ENCODE measurements at regions not wholly inside any gene's neighbourhood (a gene's known extent, or its start where the extent isn't known, plus 50 kb on each side); places are given as distances from the start of the nearest gene placed in this dataset.

GRCh38 chr20:58069796-58070663 lies 158.4 kb downstream of the ANKRD60 start:
- WGBS, 2 donors, result 79 to 80% methylated on average over 8 to 10 of the region's 16 CpGs

GRCh38 chr20:58069207-58069606 lies 159.2 kb downstream of the ANKRD60 start:
- Histone ChIP-seq H3K36me3 (no peaks in the 10 kb centered on the region), H3K4me3 (no peak overlapping the region), H3K27ac (no peak overlapping the region), H3K27me3 (peaks cover 0 to 27% (median 0%) of the 10 kb centered on the region in 4 donors), H3K9me3 (no peaks in the 10 kb centered on the region), H3K4me1 (peaks cover 0 to 2% (median 0%) of the 10 kb centered on the region in 3 donors)
- intact Hi-C loops (cut with DNase I), result no loop called here
- no peak for DNase-seq
- 78 to 85% methylated on average over 5 to 11 of the region's 12 CpGs for WGBS, 2 donors
- TF ChIP-seq CTCF (IDR thresholded peaks at IDR 0.05), result no peak
- TF ChIP-seq POLR2A (IDR thresholded peaks at IDR 0.05), result no peak

More at GRCh38 chr20:58069796-58070663, 158.4 kb downstream of the ANKRD60 start:
- intact Hi-C loops (cut with DNase I), result no loop called here
- no peaks in the 10 kb centered on the region for H3K9me3 ChIP-seq
- no peaks in the 10 kb centered on the region for H3K36me3 ChIP-seq
- H3K27ac ChIP-seq, result no peak overlapping the region
- H3K27me3 ChIP-seq, result peaks cover 0 to 27% (median 0%) of the 10 kb centered on the region in 4 donors
- peaks cover 0 to 10% (median 0%) of the 10 kb centered on the region in 3 donors for H3K4me1 ChIP-seq
- TF ChIP-seq POLR2A (IDR thresholded peaks at IDR 0.05) (no peak), CTCF (IDR thresholded peaks at IDR 0.05) (no peak)
- H3K4me3 ChIP-seq, result no peak overlapping the region
- no peak for DNase-seq

DNA sequence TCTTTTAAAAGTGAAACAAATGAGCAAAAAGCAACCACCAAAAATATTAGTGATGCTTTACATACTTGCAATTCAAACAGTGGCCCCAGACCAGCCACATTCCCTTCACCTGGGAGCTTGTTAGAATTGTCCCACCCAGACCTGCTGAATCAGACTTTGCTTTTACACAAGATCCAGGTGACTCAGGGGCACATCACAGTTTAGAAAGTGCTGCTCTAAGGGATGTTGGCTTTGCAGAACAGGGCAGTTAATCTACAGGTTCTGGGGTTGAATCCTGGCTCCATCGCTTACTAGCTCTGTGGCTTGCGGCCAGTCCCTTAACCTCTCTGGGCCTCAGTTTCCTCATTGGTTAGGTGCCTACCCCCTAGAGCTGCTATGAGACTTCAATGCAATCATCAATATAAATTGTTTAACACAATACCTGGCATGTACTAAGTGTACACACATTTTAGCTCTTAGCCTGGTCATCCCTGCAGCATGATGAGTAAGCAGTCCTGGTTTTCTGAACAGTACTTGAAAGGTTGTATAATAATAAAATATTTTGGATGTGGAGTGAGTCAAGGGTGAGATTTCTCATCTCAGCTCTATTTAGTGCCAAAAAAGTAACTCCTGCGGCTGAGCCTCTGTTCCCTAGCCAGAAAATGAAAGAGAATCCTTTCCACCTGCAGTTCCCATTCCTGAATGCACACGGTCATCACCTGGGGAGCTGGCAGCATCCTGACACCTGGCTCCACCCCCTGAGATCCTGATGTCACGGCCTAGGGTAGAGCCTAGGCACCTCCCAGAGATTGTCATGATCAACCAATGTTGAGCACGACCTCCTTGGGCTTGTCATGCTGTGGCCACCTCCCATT lies 162.7 kb downstream of the ANKRD60 start:
- Histone ChIP-seq H3K4me3 (no peak overlapping the region), H3K36me3 (no peaks in the 10 kb centered on the region), H3K27me3 (peaks cover 0 to 13% (median 0%) of the 10 kb centered on the region in 4 donors), H3K27ac (no peak overlapping the region), H3K4me1 (no peaks in the 10 kb centered on the region), H3K9me3 (no peaks in the 10 kb centered on the region)
- no peak for DNase-seq
- TF ChIP-seq POLR2A (IDR thresholded peaks at IDR 0.05) (no peak), CTCF (IDR thresholded peaks at IDR 0.05) (no peak)
- WGBS, 2 donors, result 27 to 31% methylated on average over 6 of the region's 6 CpGs
- intact Hi-C loops (cut with DNase I), result no loop called here

DNA sequence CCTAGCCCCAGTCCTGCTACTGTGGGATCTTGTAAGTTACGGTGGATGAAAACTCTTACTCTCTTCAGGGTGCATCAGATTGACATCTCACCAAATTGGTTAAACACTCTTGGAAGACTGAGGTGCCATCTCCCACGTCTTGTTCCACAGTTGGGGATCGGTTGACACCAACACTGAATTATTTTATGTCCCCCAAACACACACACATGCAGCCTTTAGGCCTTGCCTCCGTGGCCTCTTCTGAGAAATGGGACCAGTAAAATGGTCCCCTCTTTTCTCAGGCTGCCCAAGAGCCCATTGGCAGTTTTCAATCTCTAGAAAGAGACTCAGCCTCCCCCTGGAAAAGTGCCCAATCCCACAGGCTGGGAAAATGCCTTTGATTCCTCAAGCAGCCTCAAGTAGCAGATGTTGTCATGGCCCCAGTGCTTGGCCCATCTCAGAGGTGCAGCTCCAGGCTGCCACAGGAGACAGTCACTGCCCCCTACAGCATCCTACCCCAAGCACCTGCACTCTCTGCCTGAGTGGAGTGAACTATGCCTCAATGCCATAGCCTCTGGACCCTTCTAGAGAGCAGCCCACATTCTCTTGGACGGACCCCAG lies 163.9 kb downstream of the ANKRD60 start:
- Histone ChIP-seq H3K4me3 (no peak overlapping the region), H3K27me3 (peaks cover 0 to 7% (median 0%) of the 10 kb centered on the region in 4 donors), H3K27ac (no peak overlapping the region), H3K9me3 (no peaks in the 10 kb centered on the region), H3K36me3 (no peaks in the 10 kb centered on the region), H3K4me1 (no peaks in the 10 kb centered on the region)
- DNase-seq, result no peak
- WGBS, 2 donors, result 90 to 91% methylated on average over 5 of the region's 5 CpGs
- intact Hi-C loops (cut with DNase I), result no loop called here
- no peak for TF ChIP-seq CTCF (IDR thresholded peaks at IDR 0.05)
- no peak for TF ChIP-seq POLR2A (IDR thresholded peaks at IDR 0.05)

All from esophagus squamous epithelium (tissue), 5 donors.